Lung (tissue), 1 donor: ENCODE measurements at regions not wholly inside any gene's neighbourhood (a gene's known extent, or its start where the extent isn't known, plus 50 kb on each side); places are given as distances from the start of the nearest gene placed in this dataset. TPM values are rescaled to one million over a fixed set of nuclear protein-coding genes. Genes with fewer than 3 reads are reported as not detected.

ENCODE experiments used
- small RNA-seq: library from RNA; depleted of rRNA; stranded (forward); fragments of <200 nt; gene quantifications from one replicate; pipeline ENCODE3, GENCODE V24; 2014; ENCODE audit warnings: low replicate concordance

Small RNAs in the stretch of these regions (small RNA-seq; reads per million reads assigned to genes)
- gene SNRPCP5, result not detected
